Retinal pigment epithelial cell (primary cell): ENCODE measurements at regions not wholly inside any gene's neighbourhood (a gene's known extent, or its start where the extent isn't known, plus 50 kb on each side); places are given as distances from the start of the nearest gene placed in this dataset.

Experiments used
- DNase-seq: peaks from one replicate; pipeline ENCODE4 v3.0.0-alpha.2; 2010; ENCODE audit warnings: low read depth
- H3K4me3 ChIP-seq: 2 replicates; pipeline ENCODE4 v1.5.1; 2011; ENCODE audit warnings: mild to moderate bottlenecking, low read length, control low read depth, moderate library complexity
- TF ChIP-seq, protein P1 (sequence below): conservative IDR thresholded peaks from 2 replicates; pipeline ENCODE4 v1.5.1; 2011; ENCODE audit warnings: low read depth, low read length, control low read depth, inconsistent platforms

DNA sequence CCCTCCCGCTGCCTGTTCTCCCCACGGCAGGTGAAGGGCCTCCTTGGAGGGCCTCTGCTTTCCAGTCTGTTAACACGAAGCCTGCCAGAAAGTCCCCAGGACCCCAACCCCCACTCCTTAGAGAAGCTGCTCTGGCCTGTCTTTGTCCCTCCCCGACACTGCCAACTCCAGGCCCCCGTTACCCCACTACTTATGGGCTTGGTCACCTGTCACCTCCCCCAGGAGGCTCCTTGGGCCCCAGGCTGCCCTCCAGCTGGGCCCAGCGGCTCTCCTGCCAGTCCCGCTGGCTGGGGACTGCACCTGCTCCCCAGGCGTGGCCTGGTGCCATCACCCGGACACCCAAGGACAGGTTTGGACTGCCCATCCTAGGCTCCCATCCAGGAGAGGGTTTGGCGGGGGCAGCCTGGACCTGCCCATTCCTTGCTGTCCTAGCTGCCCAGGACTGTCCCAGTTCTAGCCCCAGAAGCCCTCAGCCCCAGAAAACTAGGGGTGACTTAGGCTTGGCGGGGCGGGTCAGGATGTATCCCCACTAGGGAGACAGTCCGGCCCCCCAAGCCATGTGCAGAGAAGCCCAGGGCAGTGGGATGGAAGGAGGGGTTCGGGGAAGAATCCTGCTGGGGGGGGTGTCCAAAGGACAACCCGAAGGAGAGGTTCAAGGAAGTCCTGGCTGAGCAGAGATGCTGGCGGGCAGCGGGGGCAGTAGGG lies 155.7 kb upstream of the C14orf180 start:
- TF ChIP-seq, protein P1, sequence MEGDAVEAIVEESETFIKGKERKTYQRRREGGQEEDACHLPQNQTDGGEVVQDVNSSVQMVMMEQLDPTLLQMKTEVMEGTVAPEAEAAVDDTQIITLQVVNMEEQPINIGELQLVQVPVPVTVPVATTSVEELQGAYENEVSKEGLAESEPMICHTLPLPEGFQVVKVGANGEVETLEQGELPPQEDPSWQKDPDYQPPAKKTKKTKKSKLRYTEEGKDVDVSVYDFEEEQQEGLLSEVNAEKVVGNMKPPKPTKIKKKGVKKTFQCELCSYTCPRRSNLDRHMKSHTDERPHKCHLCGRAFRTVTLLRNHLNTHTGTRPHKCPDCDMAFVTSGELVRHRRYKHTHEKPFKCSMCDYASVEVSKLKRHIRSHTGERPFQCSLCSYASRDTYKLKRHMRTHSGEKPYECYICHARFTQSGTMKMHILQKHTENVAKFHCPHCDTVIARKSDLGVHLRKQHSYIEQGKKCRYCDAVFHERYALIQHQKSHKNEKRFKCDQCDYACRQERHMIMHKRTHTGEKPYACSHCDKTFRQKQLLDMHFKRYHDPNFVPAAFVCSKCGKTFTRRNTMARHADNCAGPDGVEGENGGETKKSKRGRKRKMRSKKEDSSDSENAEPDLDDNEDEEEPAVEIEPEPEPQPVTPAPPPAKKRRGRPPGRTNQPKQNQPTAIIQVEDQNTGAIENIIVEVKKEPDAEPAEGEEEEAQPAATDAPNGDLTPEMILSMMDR, result no peak
- no peak overlapping the region for H3K4me3 ChIP-seq

GRCh38 chr14:104424406-104425072 lies 155.0 kb upstream of the C14orf180 start:
- no peak for DNase-seq
- no peak overlapping the region for H3K4me3 ChIP-seq
- TF ChIP-seq, protein P1, result no peak

More for the DNA sequence above, 155.7 kb upstream of the C14orf180 start:
- no peak for DNase-seq

GRCh38 chr14:104425171-104425681 lies 154.3 kb upstream of the C14orf180 start:
- H3K4me3 ChIP-seq, result no peak overlapping the region
- no peak for DNase-seq
- TF ChIP-seq, protein P1, result no peak

DNA sequence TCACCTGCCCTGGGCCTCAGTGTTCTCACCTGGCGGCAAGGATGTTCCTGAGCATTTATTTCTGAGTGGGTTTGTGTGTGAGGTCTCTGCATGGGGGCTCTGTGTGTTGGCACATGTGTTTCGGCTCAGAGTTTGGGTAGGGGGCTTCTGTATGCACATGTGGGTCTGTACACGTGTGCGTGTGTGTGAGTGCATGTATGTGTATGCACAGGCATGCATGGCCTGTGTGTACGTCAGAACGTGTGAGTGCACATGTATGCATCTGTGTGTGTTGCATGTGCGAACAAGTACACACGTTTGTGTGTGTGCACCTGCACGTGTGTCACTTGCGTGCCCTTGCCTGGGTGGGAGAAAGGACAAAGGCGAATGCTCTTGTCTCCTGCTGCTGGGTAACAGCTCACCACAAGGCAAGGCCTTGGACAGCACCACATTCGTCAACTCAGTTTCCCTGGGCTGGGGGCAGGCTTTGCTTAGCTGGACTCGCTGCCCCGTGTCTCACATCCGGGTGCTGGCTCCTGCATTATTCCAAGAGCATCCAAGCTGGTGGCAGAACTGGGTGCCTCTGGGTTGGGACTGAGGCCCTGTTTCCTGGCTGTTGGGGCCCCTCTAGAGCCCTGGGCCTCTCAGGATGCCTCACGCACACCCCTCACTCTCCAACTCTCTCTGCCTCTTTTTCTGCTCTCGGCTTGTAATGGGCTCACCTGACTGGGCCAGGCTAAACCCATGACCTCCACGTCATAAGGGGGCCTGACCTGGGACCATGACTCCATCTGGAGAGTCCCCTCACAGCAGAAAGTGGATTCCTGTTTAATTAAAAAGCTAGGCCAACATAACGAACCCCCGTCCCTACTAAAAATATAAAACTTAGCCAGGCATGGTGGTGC lies 153.6 kb upstream of the C14orf180 start:
- TF ChIP-seq, protein P1, result no peak
- no peak overlapping the region for H3K4me3 ChIP-seq
- DNase-seq, result no peak

DNA sequence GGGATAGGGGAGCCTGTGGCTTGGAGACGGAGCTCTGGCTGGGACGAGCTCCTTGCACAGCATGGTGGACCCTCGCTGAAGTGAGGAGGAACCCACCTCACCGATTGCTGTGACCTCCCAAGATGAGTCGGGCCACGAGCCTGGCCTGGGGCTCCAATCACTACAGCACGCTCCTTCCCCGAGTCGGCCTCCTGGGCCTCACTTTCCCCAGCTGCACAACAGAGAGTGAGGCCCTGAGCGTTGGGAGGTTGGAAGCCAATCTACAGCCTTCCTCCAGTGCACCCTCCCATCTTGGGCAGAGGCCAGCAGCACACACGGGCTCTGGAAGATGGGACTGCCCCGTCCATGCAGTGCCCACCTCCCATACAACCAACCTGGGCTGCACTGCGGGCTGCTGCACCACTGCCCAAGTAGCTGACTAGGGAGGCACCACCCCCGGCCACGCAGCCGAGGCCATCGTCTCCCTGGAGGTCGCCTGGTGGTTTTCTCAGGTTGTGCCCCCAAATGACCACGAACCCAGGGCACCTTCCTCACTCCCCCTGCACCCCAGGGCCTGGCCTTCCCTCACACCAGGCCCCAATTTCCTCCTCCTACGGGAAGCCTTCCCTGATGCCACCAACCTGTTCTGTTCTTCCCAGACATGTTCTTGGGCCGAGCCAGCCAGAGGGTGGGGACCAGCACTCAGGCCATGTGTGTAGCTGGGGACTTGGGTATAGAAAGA lies 152.3 kb upstream of the C14orf180 start:
- no peak overlapping the region for H3K4me3 ChIP-seq
- TF ChIP-seq, protein P1, result no peak
- no peak for DNase-seq

GRCh38 chr14:104428333-104428851 lies 151.2 kb upstream of the C14orf180 start:
- no peak overlapping the region for H3K4me3 ChIP-seq
- TF ChIP-seq, protein P1, result no peak
- DNase-seq, result no peak
